B cell (primary cell): ENCODE measurements at regions not wholly inside any gene's neighbourhood (a gene's known extent, or its start where the extent isn't known, plus 50 kb on each side); places are given as distances from the start of the nearest gene placed in this dataset.

ENCODE experiments used
- ATAC-seq: fragments of 200-7000 bp; cut with Tn5 transposase; one replicate; pipeline ENCODE4 v1.10.0; 2021; ENCODE audit warnings: low read depth, mild to moderate bottlenecking, moderate number of reproducible peaks, moderate library complexity
- CTCF ChIA-PET: fragments of 350-600 bp; sonication (Branson Sonifier 250); formaldehyde crosslinking; loops from one replicate; lab custom pipeline; 2021; ENCODE audit warnings: antibody characterized with exemption, inconsistent platforms; lab: Charles Lee
- POLR2A ChIA-PET: fragments of 350-600 bp; sonication (Branson Sonifier 250); formaldehyde crosslinking; loops from one replicate; lab custom pipeline; 2021; ENCODE audit warnings: antibody characterized with exemption; lab: Charles Lee
- DNase-seq: peaks from one replicate; pipeline ENCODE4 v3.0.0; 2013
- H2AFZ ChIP-seq: 2 replicates; pipeline ENCODE4 v1.6.1; 2012; ENCODE audit warnings: mild to moderate bottlenecking, low read depth, low read length; ENCODE audit not compliant: insufficient read depth, poor library complexity, severe bottlenecking
- H3K27ac ChIP-seq, 2 donors: 1 replicate in 1 of 2; 2 replicates in 1 of 2; pipeline ENCODE4 v1.5.1; 2012 to 2013; ENCODE audit warnings: low read length in 2 of 2, mild to moderate bottlenecking in 2 of 2, moderate library complexity in 1 of 2
- H3K27me3 ChIP-seq, 4 experiments: fragments of 200-600 bp in 1 of 4; sonication (generic) in 1 of 4; replicated peaks in 1 of 4; 1 replicate in 2 of 4; 2 replicates in 2 of 4; pipeline versions ENCODE4 v1.6.1 to v1.7.0; 2013 to 2016; ENCODE audit warnings: low read length in 3 of 4, mild to moderate bottlenecking in 2 of 4, mixed read lengths in 1 of 4, moderate library complexity in 1 of 4; ENCODE audit not compliant: insufficient read depth in 4 of 4, control insufficient read depth in 3 of 4; ENCODE audit errors: control extremely low read depth in 1 of 4
- H3K36me3 ChIP-seq, 2 experiments: replicated peaks in 1 of 2; 1 replicate in 1 of 2; 2 replicates in 1 of 2; pipeline versions ENCODE4 v1.6.1 to v1.7.1; 2013; ENCODE audit warnings: low read length in 1 of 2; ENCODE audit not compliant: insufficient read depth in 2 of 2, control insufficient read depth in 1 of 2; ENCODE audit errors: control extremely low read depth in 1 of 2, extremely low read depth in 1 of 2
- H3K4me1 ChIP-seq, 2 donors: fragments of 200-600 bp in 1 of 2; sonication (generic) in 1 of 2; 1 replicate in 1 of 2; 2 replicates in 1 of 2; pipeline versions ENCODE4 v1.5.1 to v1.6.1; 2013 to 2017; ENCODE audit warnings: low read length in 2 of 2; ENCODE audit not compliant: control insufficient read depth in 2 of 2, insufficient read depth in 2 of 2
- H3K4me2 ChIP-seq: replicated peaks from 2 replicates; pipeline ENCODE3; 2012; ENCODE audit warnings: mild to moderate bottlenecking, low read depth, low read length; ENCODE audit not compliant: poor library complexity, severe bottlenecking
- H3K4me3 ChIP-seq, 5 experiments: fragments of 200-600 bp in 1 of 5; sonication (generic) in 1 of 5; 1 replicate in 3 of 5; 2 replicates in 2 of 5; pipeline versions ENCODE4 v1.5.1 to v1.7.0; 2011 to 2016; ENCODE audit warnings: low read length in 4 of 5, mild to moderate bottlenecking in 4 of 5, low read depth in 2 of 5, control low read depth in 1 of 5, moderate library complexity in 1 of 5; ENCODE audit not compliant: insufficient read depth in 1 of 5; ENCODE audit errors: control extremely low read depth in 1 of 5, extremely low read depth in 1 of 5
- H3K79me2 ChIP-seq: fragments of 200-600 bp; sonication (generic); one replicate; pipeline ENCODE4 v1.6.0; 2016; ENCODE audit warnings: low read length; ENCODE audit not compliant: control insufficient read depth, insufficient read depth
- H3K9ac ChIP-seq: fragments of 200-600 bp; sonication (generic); 2 replicates; pipeline ENCODE4 v1.6.1; 2017; ENCODE audit warnings: mild to moderate bottlenecking, low read length, moderate library complexity
- H3K9me3 ChIP-seq, 3 donors: one replicate each; pipeline versions ENCODE4 v1.6.1 to v1.7.1; 2013; ENCODE audit warnings: low read length in 2 of 3; ENCODE audit not compliant: control insufficient read depth in 2 of 3, insufficient read depth in 1 of 3; ENCODE audit errors: control extremely low read depth in 1 of 3
- H4K20me1 ChIP-seq: 2 replicates; pipeline ENCODE4 v1.6.0; 2012; ENCODE audit warnings: mild to moderate bottlenecking, low read length; ENCODE audit not compliant: insufficient read depth, control insufficient read depth, poor library complexity, severe bottlenecking
- H3K27ac Mint-ChIP-seq: one replicate; pipeline ENCODE4 v1.8.0; 2021; ENCODE audit warnings: mixed read lengths
- H3K27me3 Mint-ChIP-seq: one replicate; pipeline ENCODE4 v1.8.0; 2021; ENCODE audit warnings: mixed read lengths
- H3K4me1 Mint-ChIP-seq: one replicate; pipeline ENCODE4 v1.8.0; 2021; ENCODE audit warnings: mixed read lengths
- H3K4me3 Mint-ChIP-seq: one replicate; pipeline ENCODE4 v1.8.0; 2021; ENCODE audit warnings: mixed read lengths
- H3K9me3 Mint-ChIP-seq: one replicate; pipeline ENCODE4 v1.8.0; 2022; ENCODE audit warnings: mixed read lengths; ENCODE audit not compliant: insufficient read depth
- EZH2 ChIP-seq: IDR thresholded peaks from 2 replicates; pipeline ENCODE4 v1.6.1; 2012; ENCODE audit warnings: borderline replicate concordance, low read depth, mild to moderate bottlenecking, moderate library complexity, low read length; ENCODE audit not compliant: insufficient read depth, poor library complexity, severe bottlenecking
- WGBS: methylation state at CpG from one replicate; pipeline ENCODE4 v1.1.5; 2013; ENCODE audit warnings: missing lambda C conversion rate; ENCODE audit not compliant: insufficient coverage; 5-methylcytosine and 5-hydroxymethylcytosine counted together
- intact Hi-C: fragments of 100-400 bp; cut with micrococcal nuclease; formaldehyde crosslinking; loops from one replicate; pipeline ENCODE4 v1.10.0; 2022
- TF ChIP-seq, protein P1 (sequence below): fragments of 200-600 bp; IDR thresholded peaks from one replicate; pipeline ENCODE4 v1.8.0; 2022; ENCODE audit warnings: antibody characterized with exemption, mild to moderate bottlenecking

GRCh38 chr1:42038261-42038660, 114.9 kb upstream of the GUCA2B start:
- H3K4me1 Mint-ChIP-seq = peaks cover 10% of the 10 kb centered on the region
- Histone ChIP-seq H3K36me3 (no peaks in the 10 kb centered on the region), H2AFZ (no peak overlapping the region), H4K20me1 (no peaks in the 10 kb centered on the region), H3K27me3 (peaks cover 0 to under 1% (median 0%) of the 10 kb centered on the region in 4 experiments), H3K9me3 (no peaks in the 10 kb centered on the region), H3K4me3 (no peak overlapping the region), H3K79me2 (no peaks in the 10 kb centered on the region), H3K4me2 (no peak overlapping the region), H3K4me1 (peaks cover 11 to 15% of the 10 kb centered on the region in 2 donors), H3K27ac (no peak overlapping the region), H3K9ac (no peak overlapping the region)
- DNase-seq (no peak), ATAC-seq (no peak)
- H3K9me3 Mint-ChIP-seq = no peaks in the 10 kb centered on the region
- TF ChIP-seq EZH2 = no peak
- TF ChIP-seq, protein P1, sequence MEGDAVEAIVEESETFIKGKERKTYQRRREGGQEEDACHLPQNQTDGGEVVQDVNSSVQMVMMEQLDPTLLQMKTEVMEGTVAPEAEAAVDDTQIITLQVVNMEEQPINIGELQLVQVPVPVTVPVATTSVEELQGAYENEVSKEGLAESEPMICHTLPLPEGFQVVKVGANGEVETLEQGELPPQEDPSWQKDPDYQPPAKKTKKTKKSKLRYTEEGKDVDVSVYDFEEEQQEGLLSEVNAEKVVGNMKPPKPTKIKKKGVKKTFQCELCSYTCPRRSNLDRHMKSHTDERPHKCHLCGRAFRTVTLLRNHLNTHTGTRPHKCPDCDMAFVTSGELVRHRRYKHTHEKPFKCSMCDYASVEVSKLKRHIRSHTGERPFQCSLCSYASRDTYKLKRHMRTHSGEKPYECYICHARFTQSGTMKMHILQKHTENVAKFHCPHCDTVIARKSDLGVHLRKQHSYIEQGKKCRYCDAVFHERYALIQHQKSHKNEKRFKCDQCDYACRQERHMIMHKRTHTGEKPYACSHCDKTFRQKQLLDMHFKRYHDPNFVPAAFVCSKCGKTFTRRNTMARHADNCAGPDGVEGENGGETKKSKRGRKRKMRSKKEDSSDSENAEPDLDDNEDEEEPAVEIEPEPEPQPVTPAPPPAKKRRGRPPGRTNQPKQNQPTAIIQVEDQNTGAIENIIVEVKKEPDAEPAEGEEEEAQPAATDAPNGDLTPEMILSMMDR = no peak
- 91% methylated on average over 3 of the region's 4 CpGs for WGBS
- ChIA-PET CTCF (no interaction called here), POLR2A (no interaction called here)
- H3K27me3 Mint-ChIP-seq = peaks cover 3% of the 10 kb centered on the region
- no peak overlapping the region for H3K27ac Mint-ChIP-seq
- no peak overlapping the region for H3K4me3 Mint-ChIP-seq
- intact Hi-C loops = loop anchor here (5.0 to 10.0 kb wide), 7 partner anchors 283 to 1134 kb away; partner anchors contain the start of genes CFAP57, EBNA1BP2, FOXJ3 and ZNF691

DNA sequence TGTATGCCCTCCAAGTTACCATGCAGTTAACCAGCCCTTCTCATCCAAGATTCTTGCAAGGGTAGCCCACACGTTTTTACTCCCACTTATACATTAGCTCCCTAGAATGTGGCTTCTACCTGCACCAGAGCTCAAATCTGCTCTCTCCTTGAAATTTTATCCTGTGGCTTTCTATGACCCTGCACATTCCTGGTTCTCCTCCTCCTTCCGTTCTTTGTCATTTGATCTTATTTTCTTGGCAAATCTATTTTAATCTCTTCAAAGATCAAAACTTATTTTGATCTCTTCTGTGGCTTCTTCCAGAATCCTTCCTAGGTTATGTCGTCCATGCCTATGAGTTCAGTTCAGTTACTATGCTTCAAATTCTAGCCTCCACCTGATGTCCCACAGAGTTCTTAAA, 115.6 kb upstream of the GUCA2B start:
- Mint-ChIP-seq H3K27ac (no peak overlapping the region), H3K27me3 (peaks cover 6% of the 10 kb centered on the region), H3K4me1 (peaks cover 10% of the 10 kb centered on the region), H3K9me3 (no peaks in the 10 kb centered on the region), H3K4me3 (no peak overlapping the region)
- H3K9ac ChIP-seq = no peak overlapping the region
- H4K20me1 ChIP-seq = no peaks in the 10 kb centered on the region
- no peak overlapping the region for H2AFZ ChIP-seq
- ATAC-seq (no peak), DNase-seq (no peak)
- intact Hi-C loops = loop anchor here (2.0 to 10.0 kb wide), 8 partner anchors 283 to 1135 kb away; partner anchors contain the start of genes CFAP57, EBNA1BP2, FOXJ3 and YBX1
- TF ChIP-seq EZH2 = no peak
- TF ChIP-seq, protein P1 = no peak
- 84% methylated on average over 3 of the region's 3 CpGs for WGBS
- ChIA-PET CTCF (no interaction called here), POLR2A (no interaction called here)
- H3K4me1 ChIP-seq = peaks cover 11 to 15% of the 10 kb centered on the region in 2 donors
- no peaks in the 10 kb centered on the region for H3K36me3 ChIP-seq
- no peak overlapping the region for H3K4me2 ChIP-seq
- H3K4me3 ChIP-seq = no peak overlapping the region
- H3K27ac ChIP-seq = no peak overlapping the region
- no peaks in the 10 kb centered on the region for H3K9me3 ChIP-seq
- H3K27me3 ChIP-seq = peaks cover 0 to 6% (median 0%) of the 10 kb centered on the region in 4 experiments
- H3K79me2 ChIP-seq = no peaks in the 10 kb centered on the region
